Activated naive CD8-positive, alpha-beta T cell treated with anti-CD3 and anti-CD28 coated beads, Interleukin-2, amount 50 U/mL, for 24 hours (primary cell): ENCODE measurements at regions not wholly inside any gene's neighbourhood (a gene's known extent, or its start where the extent isn't known, plus 50 kb on each side); places are given as distances from the start of the nearest gene placed in this dataset.
"Not testable (repeated sequence)": the region's sequence is repeated elsewhere in the genome, so short reads cannot be mapped to it uniquely, and the experiment has no call there.

Experiments used
- ATAC-seq: fragments of 150-1000 bp; cut with Tn5 transposase; one replicate; pipeline ENCODE4 v1.10.0; 2021
- DNase-seq: peaks from one replicate; pipeline ENCODE4 v3.0.0; 2021
- H3K27ac Mint-ChIP-seq: one replicate; pipeline ENCODE4 v1.8.0; 2021; ENCODE audit warnings: mild to moderate bottlenecking, mixed read lengths
- H3K27me3 Mint-ChIP-seq: one replicate; pipeline ENCODE4 v1.8.0; 2021; ENCODE audit warnings: mixed read lengths
- H3K36me3 Mint-ChIP-seq: one replicate; pipeline ENCODE4 v1.8.0; 2021; ENCODE audit warnings: low read depth, mixed read lengths
- H3K4me1 Mint-ChIP-seq: one replicate; pipeline ENCODE4 v1.8.0; 2021; ENCODE audit warnings: mixed read lengths
- H3K4me3 Mint-ChIP-seq: one replicate; pipeline ENCODE4 v1.8.0; 2021; ENCODE audit warnings: mild to moderate bottlenecking, moderate library complexity, mixed read lengths
- H3K9me3 Mint-ChIP-seq: one replicate; pipeline ENCODE4 v1.8.0; 2021; ENCODE audit warnings: mixed read lengths

DNA sequence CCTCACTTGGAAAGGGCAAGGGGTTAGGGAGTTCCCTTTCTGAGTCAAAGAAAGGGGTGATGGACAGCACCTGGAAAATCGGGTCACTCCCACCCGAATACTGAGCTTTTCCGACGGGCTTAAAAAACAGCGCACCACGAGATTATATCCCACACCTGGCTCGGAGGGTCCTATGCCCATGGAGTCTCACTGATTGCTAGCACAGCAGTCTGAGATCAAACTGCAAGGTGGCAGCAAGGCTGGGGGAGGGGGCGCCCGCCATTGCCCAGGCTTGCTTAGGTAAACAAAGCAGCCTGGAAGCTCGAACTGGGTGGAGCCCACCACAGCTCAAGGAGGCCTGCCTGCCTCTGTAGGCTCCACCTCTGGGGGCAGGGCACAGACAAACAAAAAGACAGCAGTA, 336.0 kb upstream of the NMUR2 start:
- H3K4me3 Mint-ChIP-seq, DNase-seq, H3K4me1 Mint-ChIP-seq, H3K36me3 Mint-ChIP-seq, H3K27me3 Mint-ChIP-seq, ATAC-seq, H3K27ac Mint-ChIP-seq: not testable (repeated sequence)
- peaks cover 17% of the 10 kb centered on the region for H3K9me3 Mint-ChIP-seq

DNA sequence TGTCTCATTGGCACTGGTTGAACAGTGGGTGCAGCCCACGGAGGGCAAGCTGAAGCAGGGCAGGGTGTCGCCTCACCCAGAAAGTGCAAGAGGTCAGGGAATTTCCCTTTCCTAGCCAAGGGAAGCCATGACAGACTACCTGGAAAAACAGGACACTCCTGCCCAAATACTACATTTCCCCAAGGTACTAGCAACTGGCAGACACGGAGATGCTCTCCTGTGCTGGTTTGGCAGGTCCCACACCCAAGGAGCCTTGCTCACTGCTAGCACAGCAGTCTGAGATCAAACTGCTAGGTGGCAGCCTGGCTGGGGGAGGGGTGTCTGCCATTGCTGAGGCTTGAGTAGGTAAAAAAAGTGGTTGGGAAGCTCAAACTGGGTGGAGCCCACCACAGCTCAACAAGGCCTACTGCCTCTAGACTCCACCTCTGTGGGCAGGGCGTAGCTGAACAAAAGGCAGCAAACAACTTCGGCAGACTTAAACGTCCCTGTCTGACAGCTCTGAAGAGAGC, 382.7 kb upstream of the NMUR2 start:
- H3K4me3 Mint-ChIP-seq, H3K4me1 Mint-ChIP-seq, H3K27me3 Mint-ChIP-seq, H3K36me3 Mint-ChIP-seq, DNase-seq, ATAC-seq, H3K27ac Mint-ChIP-seq: not testable (repeated sequence)
- peaks cover 13% of the 10 kb centered on the region for H3K9me3 Mint-ChIP-seq

DNA sequence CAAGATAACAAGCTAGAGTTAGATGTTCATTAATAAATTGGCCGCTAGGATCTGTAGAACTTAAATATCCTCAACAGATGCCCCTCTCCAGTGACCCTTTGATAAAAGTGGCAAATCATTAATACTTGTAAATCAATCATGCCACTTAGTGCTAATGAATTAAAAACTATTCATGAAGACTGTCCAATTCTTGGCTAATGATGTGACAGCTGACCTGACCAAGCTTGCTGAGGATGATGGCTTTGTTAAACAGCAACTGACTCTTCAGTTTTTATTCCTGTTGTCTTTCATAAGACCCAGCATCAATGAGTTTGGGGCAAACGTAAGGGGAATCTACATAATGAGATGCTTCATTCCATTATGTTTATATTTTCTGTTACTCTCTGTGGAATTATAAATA, 396.8 kb upstream of the NMUR2 start:
- no peak overlapping the region for H3K27ac Mint-ChIP-seq
- H3K4me1 Mint-ChIP-seq, result no peaks in the 10 kb centered on the region
- H3K36me3 Mint-ChIP-seq, result no peaks in the 10 kb centered on the region
- H3K4me3 Mint-ChIP-seq, result no peak overlapping the region
- DNase-seq (no peak), ATAC-seq (no peak)
- peaks cover 7% of the 10 kb centered on the region for H3K9me3 Mint-ChIP-seq
- no peaks in the 10 kb centered on the region for H3K27me3 Mint-ChIP-seq

DNA sequence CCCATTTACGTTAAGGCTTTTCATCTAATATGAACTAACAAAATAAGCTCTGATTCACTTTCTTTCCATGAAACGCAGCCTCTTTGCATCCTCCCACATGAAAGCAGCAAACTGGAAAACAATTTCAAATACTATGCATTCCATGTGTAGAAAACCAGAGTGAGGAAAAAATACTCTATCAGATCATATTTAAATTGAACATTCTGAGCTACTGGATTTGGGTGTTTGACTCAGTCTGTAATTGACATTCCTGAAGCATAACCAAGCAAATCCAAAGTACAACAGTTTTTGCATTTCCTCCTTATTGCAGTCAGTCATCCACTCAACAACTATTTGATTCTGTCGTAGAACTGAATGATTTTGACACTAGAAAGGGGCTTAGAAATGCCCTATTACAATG, 399.1 kb upstream of the NMUR2 start:
- no peaks in the 10 kb centered on the region for H3K4me1 Mint-ChIP-seq
- no peak overlapping the region for H3K27ac Mint-ChIP-seq
- H3K27me3 Mint-ChIP-seq, result no peaks in the 10 kb centered on the region
- no peaks in the 10 kb centered on the region for H3K9me3 Mint-ChIP-seq
- no peaks in the 10 kb centered on the region for H3K36me3 Mint-ChIP-seq
- DNase-seq (no peak), ATAC-seq (no peak)
- H3K4me3 Mint-ChIP-seq, result no peak overlapping the region

DNA sequence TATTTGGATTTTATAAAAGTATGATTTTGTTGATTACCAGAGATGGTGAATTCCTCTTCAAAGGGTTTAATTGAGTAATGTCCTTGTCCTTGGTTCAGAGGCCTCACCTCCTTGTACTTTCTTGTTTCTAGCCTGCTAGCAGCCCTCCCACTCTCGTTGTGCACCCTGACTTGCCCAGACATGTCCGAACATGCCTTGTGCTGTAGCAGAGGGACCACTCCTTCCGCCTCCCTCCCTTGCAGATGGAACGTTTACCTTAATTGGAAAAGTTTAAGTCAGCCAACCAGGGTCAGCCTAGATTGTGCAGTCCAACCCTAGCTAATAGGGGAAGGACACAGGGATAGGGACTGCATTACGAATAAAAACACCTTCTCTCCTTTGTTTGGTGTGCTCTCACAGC, 406.9 kb upstream of the NMUR2 start:
- Mint-ChIP-seq H3K4me1 (no peaks in the 10 kb centered on the region), H3K27me3 (no peaks in the 10 kb centered on the region), H3K27ac (no peak overlapping the region), H3K9me3 (no peaks in the 10 kb centered on the region), H3K4me3 (no peak overlapping the region), H3K36me3 (no peaks in the 10 kb centered on the region)
- DNase-seq (no peak), ATAC-seq (no peak)

DNA sequence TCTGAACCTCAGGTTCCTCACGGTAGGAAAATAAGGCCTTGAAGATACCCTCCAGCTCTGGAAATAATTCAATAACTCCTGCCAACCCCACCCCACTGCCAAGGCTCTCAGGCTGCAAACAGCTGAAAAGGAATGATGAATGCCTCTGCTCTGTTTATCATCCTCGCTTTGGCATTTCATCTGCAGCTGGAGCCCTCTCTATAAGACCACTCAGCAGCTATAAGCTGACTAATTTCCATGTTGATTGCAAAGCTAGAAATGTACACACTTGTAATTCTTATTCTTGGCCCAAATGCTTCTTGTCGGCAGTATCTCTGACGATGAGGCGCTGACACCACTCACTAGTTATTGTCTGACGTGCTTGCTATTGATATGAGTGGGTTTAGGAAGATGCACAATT, 408.4 kb upstream of the NMUR2 start:
- H3K27ac Mint-ChIP-seq, result no peak overlapping the region
- no peaks in the 10 kb centered on the region for H3K4me1 Mint-ChIP-seq
- H3K27me3 Mint-ChIP-seq, result no peaks in the 10 kb centered on the region
- no peak for DNase-seq
- H3K9me3 Mint-ChIP-seq, result no peaks in the 10 kb centered on the region
- no peaks in the 10 kb centered on the region for H3K36me3 Mint-ChIP-seq
- ATAC-seq, result no peak
- H3K4me3 Mint-ChIP-seq, result no peak overlapping the region

DNA sequence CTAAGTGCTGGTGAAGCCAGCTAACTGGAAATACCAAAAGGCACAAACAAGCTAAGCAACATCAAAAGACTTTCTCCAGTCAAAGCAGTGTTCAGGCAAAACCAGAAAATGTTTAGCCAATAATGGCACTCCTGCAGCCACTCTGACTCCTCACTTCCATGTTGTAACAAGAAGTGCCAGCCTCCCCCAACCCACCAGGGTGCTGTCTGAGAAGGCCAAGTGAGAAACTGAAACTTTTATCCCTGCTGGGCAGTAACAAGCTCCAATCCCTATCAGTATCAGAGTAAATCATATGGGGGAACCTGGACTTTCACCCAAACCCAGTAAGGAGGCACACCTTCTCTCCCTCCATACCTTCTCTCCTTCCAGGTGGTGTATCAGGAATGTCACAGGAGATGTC, 414.8 kb upstream of the NMUR2 start:
- ATAC-seq (no peak), DNase-seq (no peak)
- no peaks in the 10 kb centered on the region for H3K27me3 Mint-ChIP-seq
- no peak overlapping the region for H3K4me3 Mint-ChIP-seq
- no peaks in the 10 kb centered on the region for H3K4me1 Mint-ChIP-seq
- H3K9me3 Mint-ChIP-seq, result peaks cover 6% of the 10 kb centered on the region
- H3K36me3 Mint-ChIP-seq, result no peaks in the 10 kb centered on the region
- H3K27ac Mint-ChIP-seq, result no peak overlapping the region

DNA sequence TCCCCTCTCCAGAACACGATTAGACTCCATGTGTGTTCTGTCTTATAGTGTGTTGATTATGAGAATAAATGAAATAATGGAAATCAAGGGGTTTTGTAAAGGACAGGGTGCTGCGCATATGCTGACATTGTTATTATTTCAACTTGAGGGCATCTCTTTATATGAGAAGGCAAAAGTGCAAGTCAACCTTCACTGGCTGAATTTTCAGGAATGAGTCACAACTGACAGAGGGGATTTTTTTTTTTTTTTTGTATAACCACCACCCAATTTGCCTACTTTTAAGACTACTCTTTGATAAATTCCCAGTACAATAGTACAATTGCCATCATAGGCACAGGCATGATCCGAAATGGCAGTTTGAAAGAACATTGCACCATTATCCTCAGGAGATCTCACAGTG, 419.2 kb upstream of the NMUR2 start:
- Mint-ChIP-seq H3K36me3 (no peaks in the 10 kb centered on the region), H3K27ac (no peak overlapping the region), H3K27me3 (no peaks in the 10 kb centered on the region), H3K9me3 (peaks cover 6% of the 10 kb centered on the region), H3K4me3 (no peak overlapping the region), H3K4me1 (no peaks in the 10 kb centered on the region)
- ATAC-seq (no peak), DNase-seq (no peak)

DNA sequence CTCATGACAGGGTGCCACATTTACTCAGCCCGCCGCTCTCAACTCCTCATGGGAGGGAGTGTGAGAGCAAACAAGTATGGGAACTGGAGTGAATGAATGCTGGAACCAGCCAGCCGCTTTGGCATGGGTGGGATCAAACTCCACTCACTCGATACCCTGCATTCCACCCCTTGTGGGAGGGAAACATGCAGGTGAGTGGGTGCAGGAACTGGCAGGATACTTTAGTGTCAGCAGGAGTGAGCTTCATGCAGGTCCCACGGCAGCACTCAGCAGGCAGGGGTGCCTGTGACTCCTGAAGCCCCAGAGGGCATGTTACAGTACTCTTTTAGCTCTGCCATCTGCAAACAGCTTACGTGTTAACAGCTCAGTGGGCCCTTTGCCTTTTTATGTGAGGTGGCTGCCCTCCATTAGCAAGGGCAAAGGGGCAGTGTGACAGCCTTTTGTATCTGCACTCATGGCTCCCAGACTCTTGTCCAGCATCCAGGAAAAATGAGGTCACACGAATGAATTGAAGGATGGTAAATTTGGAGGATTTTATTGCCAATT, 433.2 kb upstream of the NMUR2 start:
- Mint-ChIP-seq H3K27ac (no peak overlapping the region), H3K27me3 (no peaks in the 10 kb centered on the region), H3K4me1 (no peaks in the 10 kb centered on the region), H3K9me3 (peaks cover 4% of the 10 kb centered on the region), H3K36me3 (no peaks in the 10 kb centered on the region), H3K4me3 (no peak overlapping the region)
- no peak for DNase-seq
- ATAC-seq, result no peak

DNA sequence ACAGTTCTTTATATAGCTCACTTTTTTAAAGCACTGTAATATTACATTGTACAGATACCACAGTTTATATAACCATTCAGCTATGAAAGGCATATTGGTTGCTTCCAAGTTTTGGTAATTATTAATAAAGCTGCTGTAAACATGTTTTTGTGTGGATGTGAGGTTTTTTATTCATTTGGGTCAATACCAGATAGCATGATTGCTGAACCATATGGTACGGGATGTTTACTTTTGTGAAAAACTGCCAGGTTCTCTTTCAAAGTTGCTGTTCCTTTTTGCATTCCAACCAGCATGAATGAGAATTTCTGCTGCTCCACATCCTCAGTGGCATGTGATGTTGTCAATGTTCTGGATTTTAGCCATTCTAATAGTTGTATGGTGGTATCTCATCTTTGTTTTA, 439.6 kb upstream of the NMUR2 start:
- Mint-ChIP-seq H3K27ac (no peak overlapping the region), H3K9me3 (peaks cover 4% of the 10 kb centered on the region), H3K27me3 (no peaks in the 10 kb centered on the region), H3K4me3 (no peak overlapping the region), H3K36me3 (no peaks in the 10 kb centered on the region), H3K4me1 (no peaks in the 10 kb centered on the region)
- ATAC-seq, result no peak
- no peak for DNase-seq

DNA sequence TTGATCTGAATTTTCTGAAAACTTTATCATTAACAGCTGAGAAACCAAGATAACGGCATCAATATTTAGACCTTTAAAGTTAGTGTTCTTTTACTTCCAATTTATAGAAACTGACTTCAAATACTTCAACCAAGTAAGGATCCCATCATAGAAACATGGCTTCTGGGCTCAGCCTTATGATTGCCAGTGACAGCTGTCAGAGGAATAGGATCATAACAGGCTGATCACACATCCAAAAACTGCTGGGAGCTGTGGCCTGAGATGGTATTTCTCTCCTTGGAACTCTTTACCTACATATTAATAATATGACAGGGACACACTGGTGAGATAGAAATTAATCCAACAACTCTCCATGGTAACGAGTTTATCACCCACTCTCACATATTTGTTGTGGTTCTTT, 448.3 kb upstream of the NMUR2 start:
- no peaks in the 10 kb centered on the region for H3K4me1 Mint-ChIP-seq
- no peaks in the 10 kb centered on the region for H3K9me3 Mint-ChIP-seq
- H3K27me3 Mint-ChIP-seq, result no peaks in the 10 kb centered on the region
- ATAC-seq (no peak), DNase-seq (no peak)
- no peak overlapping the region for H3K4me3 Mint-ChIP-seq
- no peak overlapping the region for H3K27ac Mint-ChIP-seq
- no peaks in the 10 kb centered on the region for H3K36me3 Mint-ChIP-seq

DNA sequence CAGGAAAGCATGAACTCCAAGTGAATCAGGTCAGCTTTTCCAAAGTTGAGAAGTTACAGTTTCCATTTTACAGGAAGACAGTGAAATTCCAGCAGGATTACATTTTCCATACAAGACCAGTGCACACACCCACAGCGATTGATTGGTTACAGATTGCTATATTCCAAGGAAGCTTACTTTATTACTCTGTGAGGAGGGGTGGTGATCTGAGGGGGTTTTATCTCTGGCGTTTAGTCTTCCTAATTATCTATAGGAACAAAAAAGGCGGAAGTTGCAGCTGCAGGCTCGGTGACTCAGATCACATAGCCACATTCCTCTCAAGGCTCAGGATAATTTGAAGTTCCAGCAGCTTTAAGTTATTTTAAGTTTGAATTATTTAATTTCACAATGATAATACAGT, 450.4 kb upstream of the NMUR2 start:
- ATAC-seq (no peak), DNase-seq (no peak)
- H3K27me3 Mint-ChIP-seq, result no peaks in the 10 kb centered on the region
- no peaks in the 10 kb centered on the region for H3K9me3 Mint-ChIP-seq
- no peaks in the 10 kb centered on the region for H3K36me3 Mint-ChIP-seq
- H3K4me1 Mint-ChIP-seq, result no peaks in the 10 kb centered on the region
- no peak overlapping the region for H3K4me3 Mint-ChIP-seq
- H3K27ac Mint-ChIP-seq, result no peak overlapping the region

DNA sequence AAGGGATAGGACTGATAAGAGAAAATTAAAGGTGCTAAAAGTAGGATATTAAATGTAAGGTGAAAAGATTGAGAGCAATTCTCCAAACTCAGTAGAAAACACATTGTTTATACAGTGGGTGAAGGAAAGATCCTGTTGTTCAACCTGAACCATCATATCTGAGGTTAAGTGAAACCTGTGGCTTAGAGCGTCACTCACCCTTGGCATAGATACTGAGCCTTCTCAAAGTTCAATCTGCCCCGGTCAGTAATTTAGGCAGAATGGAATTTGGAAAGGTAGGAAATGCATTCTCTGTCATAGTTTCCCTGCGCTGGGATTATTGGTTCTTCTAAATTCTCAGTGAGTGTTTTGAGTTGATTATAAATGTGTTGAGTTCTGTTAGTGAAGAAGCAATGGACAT, 456.2 kb upstream of the NMUR2 start:
- ATAC-seq (no peak), DNase-seq (no peak)
- Mint-ChIP-seq H3K4me3 (no peak overlapping the region), H3K4me1 (no peaks in the 10 kb centered on the region), H3K27ac (no peak overlapping the region), H3K36me3 (no peaks in the 10 kb centered on the region), H3K27me3 (no peaks in the 10 kb centered on the region), H3K9me3 (no peaks in the 10 kb centered on the region)

DNA sequence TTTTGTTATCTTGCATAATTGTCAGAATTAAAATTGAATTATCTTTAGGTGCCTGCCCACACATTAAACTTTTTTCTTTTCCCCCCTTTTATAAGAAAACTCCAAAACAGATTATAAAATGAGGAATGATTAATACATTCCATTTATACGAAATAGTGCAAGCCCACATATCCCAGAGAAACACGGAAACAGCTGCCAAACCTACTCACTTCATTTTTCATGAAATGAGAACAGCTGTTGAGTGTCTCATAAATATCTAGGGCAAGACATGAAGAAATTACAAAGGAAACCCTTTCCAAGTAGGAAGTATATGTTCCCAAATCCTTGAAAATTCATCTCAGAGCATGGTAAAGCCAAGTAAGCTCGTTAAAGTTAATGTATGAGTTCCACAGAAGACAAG, 459.4 kb upstream of the NMUR2 start:
- no peak for ATAC-seq

DNA sequence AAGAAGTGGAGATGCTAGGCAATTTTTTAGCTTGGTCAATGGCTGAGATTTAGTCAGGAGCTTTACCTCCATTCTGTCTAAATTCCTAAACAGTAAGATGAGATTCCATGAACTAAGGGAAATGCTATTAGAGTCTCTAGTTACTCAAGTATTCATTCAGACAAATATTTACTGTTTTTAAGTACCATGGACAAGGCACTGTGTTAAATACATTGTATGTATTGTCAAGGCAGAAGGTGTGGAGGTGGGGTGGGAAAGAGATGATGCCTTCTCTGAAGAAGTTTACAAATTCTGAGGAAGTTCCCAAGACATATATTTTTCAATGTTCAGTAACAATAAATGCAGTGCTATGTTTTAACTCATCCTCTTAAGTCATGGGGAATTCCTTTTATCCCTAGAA, 459.9 kb upstream of the NMUR2 start:
- no peaks in the 10 kb centered on the region for H3K4me1 Mint-ChIP-seq
- DNase-seq (no peak), ATAC-seq (no peak)
- H3K4me3 Mint-ChIP-seq, result no peak overlapping the region
- H3K9me3 Mint-ChIP-seq, result no peaks in the 10 kb centered on the region
- H3K27me3 Mint-ChIP-seq, result no peaks in the 10 kb centered on the region
- no peak overlapping the region for H3K27ac Mint-ChIP-seq
- H3K36me3 Mint-ChIP-seq, result no peaks in the 10 kb centered on the region

More for the DNA sequence above, 459.4 kb upstream of the NMUR2 start:
- Mint-ChIP-seq H3K4me1 (no peaks in the 10 kb centered on the region), H3K27ac (no peak overlapping the region), H3K27me3 (no peaks in the 10 kb centered on the region), H3K4me3 (no peak overlapping the region), H3K36me3 (no peaks in the 10 kb centered on the region), H3K9me3 (no peaks in the 10 kb centered on the region)
- DNase-seq, result no peak

DNA sequence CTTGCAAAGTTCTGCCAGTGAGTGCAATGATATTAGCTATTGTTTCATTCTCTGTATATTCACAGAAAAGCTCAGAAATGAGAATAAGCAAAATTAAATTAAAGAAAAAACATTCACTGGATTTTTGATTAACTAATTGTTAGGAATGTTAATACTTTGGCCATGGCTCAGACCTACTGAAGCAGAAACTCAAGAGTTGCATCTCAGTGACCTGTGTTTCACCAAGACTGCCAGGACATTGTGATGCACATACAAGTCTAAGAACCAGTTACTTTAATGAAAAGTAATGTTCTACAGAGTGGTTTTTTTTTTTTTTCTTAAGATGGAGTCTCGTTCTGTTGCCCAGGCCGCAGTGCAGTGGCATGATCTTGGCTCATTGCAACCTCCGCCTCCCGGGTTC, 464.9 kb upstream of the NMUR2 start:
- no peak for ATAC-seq

More for the DNA sequence above, 464.9 kb upstream of the NMUR2 start:
- Mint-ChIP-seq H3K4me1 (no peaks in the 10 kb centered on the region), H3K36me3 (peaks cover 1% of the 10 kb centered on the region), H3K4me3 (no peak overlapping the region), H3K9me3 (peaks cover 8% of the 10 kb centered on the region), H3K27me3 (no peaks in the 10 kb centered on the region), H3K27ac (no peak overlapping the region)
- no peak for DNase-seq
